ENCODE measurements at regions not wholly inside any gene's neighbourhood (a gene's known extent, or its start where the extent isn't known, plus 50 kb on each side); places are given as distances from the start of the nearest gene placed in this dataset.

DNA sequence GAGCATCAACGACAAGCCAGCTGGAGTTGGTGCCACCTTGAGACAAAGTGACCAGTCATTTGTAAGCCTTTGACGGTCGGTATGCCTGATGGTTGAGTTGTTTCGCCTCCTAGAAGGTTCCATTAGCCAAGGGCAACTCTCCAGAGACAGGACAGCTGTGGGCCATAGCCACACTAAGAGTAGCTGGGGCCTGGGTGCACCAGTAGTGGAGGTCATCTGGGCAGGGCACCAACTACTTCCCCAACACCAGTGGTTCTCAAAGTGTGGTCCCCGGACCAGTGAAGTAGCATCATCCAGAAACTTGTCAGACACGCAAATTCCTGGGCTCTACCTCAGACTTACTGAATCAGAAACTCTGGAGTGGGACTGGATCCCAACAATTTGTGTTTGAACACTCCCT, 217.5 kb upstream of the TAS2R1 start:
- no peaks in the 10 kb centered on the region for H4K20me1 ChIP-seq (ENCODE audit: control insufficient read depth, insufficient read depth, insufficient read length)
- H3K23me2 ChIP-seq (ENCODE audit: insufficient read length, low read depth, low read length, poor library complexity, severe bottlenecking) = no peaks in the 10 kb centered on the region
- no peaks in the 10 kb centered on the region; a peak in 2 of 5 replicates for H3K9me3 Mint-ChIP-seq
- no peak overlapping the region for H3K27ac Mint-ChIP-seq
- H3K14ac ChIP-seq (ENCODE audit: insufficient read depth, low read length) = no peak overlapping the region
- no CpG with 5 or more reads among the region's 6 CpGs for WGBS (ENCODE audit: extremely low coverage, insufficient read length, low lambda C conversion rate)
- no peaks in the 10 kb centered on the region for H3K79me1 ChIP-seq (ENCODE audit: insufficient read depth, low read depth, low read length, poor library complexity, severe bottlenecking)
- no peaks in the 10 kb centered on the region; a peak in 1 of 7 replicates for H3K36me3 Mint-ChIP-seq (ENCODE audit: insufficient read depth in 1 of 3, low read depth in 3 of 3)
- H3K27me3 Mint-ChIP-seq (ENCODE audit: low read depth) = no peaks in the 10 kb centered on the region
- H3K4ac ChIP-seq (ENCODE audit: low read depth, low read length) = no peak overlapping the region
- H3K4me2 ChIP-seq (ENCODE audit: insufficient read depth, insufficient read length, low read length) = no peak overlapping the region
- no peak overlapping the region for H2BK12ac ChIP-seq (ENCODE audit: insufficient read length, low read depth, low read length)
- H3K4me1 Mint-ChIP-seq = no peaks in the 10 kb centered on the region
- TF ChIP-seq, protein P1, sequence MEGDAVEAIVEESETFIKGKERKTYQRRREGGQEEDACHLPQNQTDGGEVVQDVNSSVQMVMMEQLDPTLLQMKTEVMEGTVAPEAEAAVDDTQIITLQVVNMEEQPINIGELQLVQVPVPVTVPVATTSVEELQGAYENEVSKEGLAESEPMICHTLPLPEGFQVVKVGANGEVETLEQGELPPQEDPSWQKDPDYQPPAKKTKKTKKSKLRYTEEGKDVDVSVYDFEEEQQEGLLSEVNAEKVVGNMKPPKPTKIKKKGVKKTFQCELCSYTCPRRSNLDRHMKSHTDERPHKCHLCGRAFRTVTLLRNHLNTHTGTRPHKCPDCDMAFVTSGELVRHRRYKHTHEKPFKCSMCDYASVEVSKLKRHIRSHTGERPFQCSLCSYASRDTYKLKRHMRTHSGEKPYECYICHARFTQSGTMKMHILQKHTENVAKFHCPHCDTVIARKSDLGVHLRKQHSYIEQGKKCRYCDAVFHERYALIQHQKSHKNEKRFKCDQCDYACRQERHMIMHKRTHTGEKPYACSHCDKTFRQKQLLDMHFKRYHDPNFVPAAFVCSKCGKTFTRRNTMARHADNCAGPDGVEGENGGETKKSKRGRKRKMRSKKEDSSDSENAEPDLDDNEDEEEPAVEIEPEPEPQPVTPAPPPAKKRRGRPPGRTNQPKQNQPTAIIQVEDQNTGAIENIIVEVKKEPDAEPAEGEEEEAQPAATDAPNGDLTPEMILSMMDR (conservative IDR thresholded peaks at IDR 0.05) = no peak
- H3K79me2 ChIP-seq (ENCODE audit: insufficient read depth, low read length) = no peaks in the 10 kb centered on the region
- no peak overlapping the region for H2AK5ac ChIP-seq (ENCODE audit: insufficient read length, low read length)
- no peak overlapping the region for H2BK5ac ChIP-seq (ENCODE audit: insufficient read length, low read length)
- H4K91ac ChIP-seq (ENCODE audit: insufficient read length, low read depth, low read length) = no peak overlapping the region
- H3K27me3 ChIP-seq (ENCODE audit: insufficient read depth, low read length) = no peaks in the 10 kb centered on the region
- no peak overlapping the region for H2BK120ac ChIP-seq (ENCODE audit: low read depth, low read length, poor library complexity, severe bottlenecking)
- no peak overlapping the region for H2AFZ ChIP-seq (ENCODE audit: low read length)
- no peak overlapping the region for H3K9ac ChIP-seq (ENCODE audit: extremely low read depth, insufficient read length, low read length)
- H3K27ac ChIP-seq (ENCODE audit: insufficient read length, low read depth, low read length) = no peak overlapping the region
- no peak overlapping the region for H2BK15ac ChIP-seq (ENCODE audit: low read depth, low read length)
- no peaks in the 10 kb centered on the region for H3K4me1 ChIP-seq (ENCODE audit: insufficient read depth, low read length)
- no peak overlapping the region for H2BK20ac ChIP-seq (ENCODE audit: low read depth, low read length, poor library complexity, severe bottlenecking)
- H4K8ac ChIP-seq (replicated peaks; ENCODE audit: insufficient read length, low read depth, low read length) = no peak overlapping the region
- H3K56ac ChIP-seq (ENCODE audit: insufficient read length, low read depth, low read length) = no peak overlapping the region
- no peak for DNase-seq
- H3K4me3 Mint-ChIP-seq = no peak overlapping the region
- no peak overlapping the region for H3K23ac ChIP-seq (ENCODE audit: insufficient read length, low read depth, low read length)
- H3K9me3 ChIP-seq (ENCODE audit: control insufficient read depth, low read depth, low read length) = no peaks in the 10 kb centered on the region
- H3K18ac ChIP-seq (ENCODE audit: insufficient read length, low read depth, low read length) = no peak overlapping the region
- no peak overlapping the region for H3T11ph ChIP-seq (ENCODE audit: low read length)
- no peak overlapping the region for H4K5ac ChIP-seq (ENCODE audit: insufficient read length, low read depth, low read length)
